Activated CD4-positive, alpha-beta T cell treated with anti-CD3 and anti-CD28 coated beads for 24 hours (primary cell): ENCODE measurements at regions not wholly inside any gene's neighbourhood (a gene's known extent, or its start where the extent isn't known, plus 50 kb on each side); places are given as distances from the start of the nearest gene placed in this dataset.
A peak's percentile ranks its signal among the peaks of the same experiment; 100 is the strongest.

Source experiments
- DNase-seq, 2 donors: peaks; one replicate each; pipeline ENCODE4 v3.0.0-alpha.2; 2020; ENCODE audit warnings: low read depth in 2 of 2

GRCh38 chr15:92565351-92566125 lies 90.0 kb downstream of the FAM174B start:
- DNase-seq = no peak

GRCh38 chr15:92561754-92562153 lies 93.8 kb downstream of the FAM174B start:
- no peak for DNase-seq

GRCh38 chr15:92553317-92553716 lies 102.3 kb downstream of the FAM174B start:
- DNase-seq = no peak

- DNase-seq = no peak
Observed at GRCh38 chr15:92545996-92546395, 109.6 kb downstream of the FAM174B start.

GRCh38 chr15:92541291-92542200 lies 114.0 kb downstream of the FAM174B start:
- no peak for DNase-seq

GRCh38 chr15:92538115-92538514 lies 117.5 kb downstream of the FAM174B start:
- DNase-seq = no peak

- no peak for DNase-seq
Observed at GRCh38 chr15:92533298-92533697, 122.3 kb downstream of the FAM174B start.

GRCh38 chr15:92531406-92531805 lies 124.2 kb downstream of the FAM174B start:
- DNase-seq = no peak

- no peak for DNase-seq
Observed at GRCh38 chr15:92528736-92529135, 126.8 kb downstream of the FAM174B start.

- no peak for DNase-seq
Observed at GRCh38 chr15:92527197-92527596, 128.4 kb downstream of the FAM174B start.

- no peak for DNase-seq
Observed at GRCh38 chr15:92525758-92526245, 129.8 kb downstream of the FAM174B start.

- DNase-seq = no peak
Observed at GRCh38 chr15:92524874-92525565, 130.6 kb downstream of the FAM174B start.

- DNase-seq = no peak
Observed at GRCh38 chr15:92524161-92524560, 130.5 kb downstream of the ST8SIA2 start.

- no peak for DNase-seq
Observed at GRCh38 chr15:92523176-92523575, 129.5 kb downstream of the ST8SIA2 start.

- peak; percentile 18 to 33 for DNase-seq
Observed at GRCh38 chr15:92521624-92522008, 127.9 kb downstream of the ST8SIA2 start.

GRCh38 chr15:92520914-92521623 lies 127.4 kb downstream of the ST8SIA2 start:
- no peak for DNase-seq

GRCh38 chr15:92519709-92520108 lies 126.0 kb downstream of the ST8SIA2 start:
- DNase-seq = no peak
